Activated CD4-positive, alpha-beta T cell treated with anti-CD3 and anti-CD28 coated beads for 36 hours (primary cell): ENCODE measurements at regions not wholly inside any gene's neighbourhood (a gene's known extent, or its start where the extent isn't known, plus 50 kb on each side); places are given as distances from the start of the nearest gene placed in this dataset. TPM values are rescaled to one million over a fixed set of nuclear protein-coding genes. Genes with fewer than 3 reads are reported as not detected.

Source experiments
- ATAC-seq: fragments of 200-7000 bp; cut with Tn5 transposase; one replicate; pipeline ENCODE4 v1.10.0; 2021; ENCODE audit warnings: mild to moderate bottlenecking, moderate library complexity
- CTCF ChIA-PET: fragments of 350-600 bp; sonication (Branson Sonifier 250); formaldehyde crosslinking; loops from one replicate; lab custom pipeline; 2021; ENCODE audit warnings: antibody characterized with exemption; lab: Charles Lee
- POLR2A ChIA-PET: fragments of 350-600 bp; sonication (Branson Sonifier 250); formaldehyde crosslinking; loops from one replicate; lab custom pipeline; 2021; ENCODE audit warnings: antibody characterized with exemption, inconsistent platforms; lab: Charles Lee
- DNase-seq: peaks from one replicate; pipeline ENCODE4 v3.0.0-alpha.2; 2020
- H3K27ac Mint-ChIP-seq: one replicate; pipeline ENCODE4 v1.8.0; 2021; ENCODE audit warnings: mixed read lengths
- H3K27me3 Mint-ChIP-seq: one replicate; pipeline ENCODE4 v1.8.0; 2021; ENCODE audit warnings: mixed read lengths
- H3K36me3 Mint-ChIP-seq: one replicate; pipeline ENCODE4 v1.8.0; 2021; ENCODE audit warnings: low read depth, mixed read lengths
- H3K4me1 Mint-ChIP-seq: one replicate; pipeline ENCODE4 v1.8.0; 2021; ENCODE audit warnings: mixed read lengths
- H3K4me3 Mint-ChIP-seq: one replicate; pipeline ENCODE4 v1.8.0; 2021; ENCODE audit warnings: mild to moderate bottlenecking, moderate library complexity, mixed read lengths
- H3K9me3 Mint-ChIP-seq: one replicate; pipeline ENCODE4 v1.8.0; 2021; ENCODE audit warnings: low read depth, mixed read lengths
- intact Hi-C, 2 experiments: fragments of 100-400 bp; cut with DNase I in 1 of 2; cut with micrococcal nuclease in 1 of 2; formaldehyde crosslinking; loops; one replicate each; pipeline versions ENCODE4 v1.14.2 to v1.15.1; 2022 to 2024; cut with DNase I, micrococcal nuclease
- microRNA-seq: library from miRNA; unstranded; fragments of <30 nt; microRNA quantifications from one replicate; pipeline ENCODE4 v1.2.0, GENCODE V29; 2021; ENCODE audit warnings: borderline replicate concordance

- DNase-seq (no peak), ATAC-seq (no peak)
- POLR2A ChIA-PET: no interaction called here
- CTCF ChIA-PET: interaction anchor here (1.0 kb wide), 1 partner anchor 14 kb away, joined by 4 read pairs; no protein-coding TSS in a partner anchor
- no peaks in the 10 kb centered on the region for H3K4me1 Mint-ChIP-seq
- peaks cover 20% of the 10 kb centered on the region for H3K27me3 Mint-ChIP-seq
- H3K36me3 Mint-ChIP-seq: no peaks in the 10 kb centered on the region
- intact Hi-C loops: no loop called here
- no peak overlapping the region for H3K4me3 Mint-ChIP-seq
- no peak overlapping the region for H3K27ac Mint-ChIP-seq
- H3K9me3 Mint-ChIP-seq: no peaks in the 10 kb centered on the region
Observed at GRCh38 chr3:44185396-44185915, 56.2 kb upstream of the TOPAZ1 start.

- no peak overlapping the region for H3K4me3 Mint-ChIP-seq
- intact Hi-C loops: no loop called here
- no peaks in the 10 kb centered on the region for H3K36me3 Mint-ChIP-seq
- H3K27me3 Mint-ChIP-seq: peaks cover 20% of the 10 kb centered on the region
- H3K4me1 Mint-ChIP-seq: no peaks in the 10 kb centered on the region
- ATAC-seq: no peak
- H3K27ac Mint-ChIP-seq: no peak overlapping the region
- H3K9me3 Mint-ChIP-seq: no peaks in the 10 kb centered on the region
- ChIA-PET CTCF (no interaction called here), POLR2A (no interaction called here)
- DNase-seq: no peak
Observed at GRCh38 chr3:44186111-44186672, 55.5 kb upstream of the TOPAZ1 start.

GRCh38 chr3:44186712-44187111 is 55.0 kb upstream of the TOPAZ1 start:
- ChIA-PET POLR2A (no interaction called here), CTCF (no interaction called here)
- Mint-ChIP-seq H3K4me3 (no peak overlapping the region), H3K27ac (no peak overlapping the region), H3K36me3 (no peaks in the 10 kb centered on the region), H3K9me3 (peaks cover 2% of the 10 kb centered on the region), H3K4me1 (no peaks in the 10 kb centered on the region), H3K27me3 (peaks cover 18% of the 10 kb centered on the region)
- intact Hi-C loops: no loop called here
- no peak for DNase-seq
- no peak for ATAC-seq

Small RNAs in the stretch of these regions (microRNA-seq; reads per million reads assigned to microRNA genes)
- gene MIR138-1: not detected
